ENCODE measurements at regions not wholly inside any gene's neighbourhood (a gene's known extent, or its start where the extent isn't known, plus 50 kb on each side); places are given as distances from the start of the nearest gene placed in this dataset.

DNA sequence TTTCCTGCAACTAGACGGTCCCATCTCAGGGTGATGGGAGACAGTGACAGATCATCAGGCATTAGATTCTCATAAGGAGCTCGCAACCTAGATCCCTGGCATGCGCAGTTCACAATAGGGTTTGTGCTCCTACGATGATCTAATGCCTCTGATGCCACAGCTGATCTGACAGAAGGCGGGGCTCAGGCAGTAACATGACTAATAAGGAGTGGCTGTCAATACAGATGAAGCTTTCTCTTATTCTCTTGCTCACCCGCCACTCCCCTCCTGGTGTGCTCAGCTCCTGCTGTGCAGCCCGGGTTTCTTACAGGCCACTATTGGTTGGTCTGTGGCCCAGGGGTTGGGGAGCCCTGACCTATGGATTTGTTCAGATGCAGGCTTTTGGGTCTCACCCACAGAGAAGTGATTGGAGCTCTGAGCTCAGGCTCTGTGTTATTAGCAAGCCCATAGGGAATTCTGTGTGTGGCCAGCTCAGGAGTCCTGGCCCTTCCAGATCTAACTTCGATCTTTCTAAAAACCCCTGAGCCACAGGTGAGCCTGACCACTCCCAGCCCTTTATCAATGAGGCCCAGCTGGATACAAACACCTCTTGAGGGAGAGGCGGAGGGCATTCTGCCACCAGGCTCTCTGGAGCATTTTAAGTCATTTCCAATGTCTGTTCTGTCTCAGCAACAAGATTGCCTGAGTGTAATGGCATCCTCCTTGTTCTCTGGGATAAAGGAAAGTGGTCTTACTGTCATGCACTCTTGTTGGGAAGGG lies 351.8 kb downstream of the BUD13 start:
- DNase-seq (ENCODE audit: low read depth), result no peak
- TF ChIP-seq, protein P1, sequence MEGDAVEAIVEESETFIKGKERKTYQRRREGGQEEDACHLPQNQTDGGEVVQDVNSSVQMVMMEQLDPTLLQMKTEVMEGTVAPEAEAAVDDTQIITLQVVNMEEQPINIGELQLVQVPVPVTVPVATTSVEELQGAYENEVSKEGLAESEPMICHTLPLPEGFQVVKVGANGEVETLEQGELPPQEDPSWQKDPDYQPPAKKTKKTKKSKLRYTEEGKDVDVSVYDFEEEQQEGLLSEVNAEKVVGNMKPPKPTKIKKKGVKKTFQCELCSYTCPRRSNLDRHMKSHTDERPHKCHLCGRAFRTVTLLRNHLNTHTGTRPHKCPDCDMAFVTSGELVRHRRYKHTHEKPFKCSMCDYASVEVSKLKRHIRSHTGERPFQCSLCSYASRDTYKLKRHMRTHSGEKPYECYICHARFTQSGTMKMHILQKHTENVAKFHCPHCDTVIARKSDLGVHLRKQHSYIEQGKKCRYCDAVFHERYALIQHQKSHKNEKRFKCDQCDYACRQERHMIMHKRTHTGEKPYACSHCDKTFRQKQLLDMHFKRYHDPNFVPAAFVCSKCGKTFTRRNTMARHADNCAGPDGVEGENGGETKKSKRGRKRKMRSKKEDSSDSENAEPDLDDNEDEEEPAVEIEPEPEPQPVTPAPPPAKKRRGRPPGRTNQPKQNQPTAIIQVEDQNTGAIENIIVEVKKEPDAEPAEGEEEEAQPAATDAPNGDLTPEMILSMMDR (IDR thresholded peaks at IDR 0.05; ENCODE audit: insufficient read depth, low read depth, low read length), result no peak
- no peak overlapping the region for H3K4me3 ChIP-seq (ENCODE audit: low read depth, low read length)

DNA sequence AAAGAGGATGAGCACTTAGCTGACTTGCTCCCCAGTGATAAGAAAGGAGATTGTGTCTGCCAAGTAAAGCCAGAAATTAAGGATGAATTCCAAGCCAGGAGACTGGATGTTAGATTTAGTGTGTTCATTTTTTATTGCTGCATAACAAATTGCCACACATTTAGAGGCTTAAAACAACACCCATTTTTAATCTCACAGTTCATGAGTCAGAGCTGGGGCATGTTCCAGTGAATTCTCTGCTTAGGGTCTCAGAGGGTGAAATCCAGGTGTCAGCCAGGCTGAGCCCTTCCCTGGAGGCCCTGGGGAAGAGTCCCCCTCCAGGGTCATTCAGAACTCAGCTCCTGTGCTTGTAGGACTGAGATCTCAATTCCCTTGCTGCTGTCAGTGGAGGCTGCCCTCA lies 352.8 kb downstream of the BUD13 start:
- H3K4me3 ChIP-seq (ENCODE audit: low read depth, low read length), result no peak overlapping the region
- DNase-seq (ENCODE audit: low read depth), result no peak
- TF ChIP-seq, protein P1 (IDR thresholded peaks at IDR 0.05; ENCODE audit: insufficient read depth, low read depth, low read length), result no peak

- TF ChIP-seq, protein P1 (IDR thresholded peaks at IDR 0.05; ENCODE audit: insufficient read depth, low read depth, low read length), result no peak
- DNase-seq (ENCODE audit: low read depth), result no peak
- H3K4me3 ChIP-seq (ENCODE audit: low read depth, low read length), result no peak overlapping the region
Observed at GRCh38 chr11:116418388-116419041, 354.3 kb downstream of the BUD13 start.

- no peak for DNase-seq (ENCODE audit: low read depth)
- TF ChIP-seq, protein P1 (IDR thresholded peaks at IDR 0.05; ENCODE audit: insufficient read depth, low read depth, low read length), result no peak
- H3K4me3 ChIP-seq (ENCODE audit: low read depth, low read length), result no peak overlapping the region
Observed at GRCh38 chr11:116416852-116417251, 355.9 kb downstream of the BUD13 start.

- no peak for DNase-seq (ENCODE audit: low read depth)
- no peak overlapping the region for H3K4me3 ChIP-seq (ENCODE audit: low read depth, low read length)
- TF ChIP-seq, protein P1 (IDR thresholded peaks at IDR 0.05; ENCODE audit: insufficient read depth, low read depth, low read length), result no peak
Observed at GRCh38 chr11:116415095-116415494, 357.7 kb downstream of the BUD13 start.

DNA sequence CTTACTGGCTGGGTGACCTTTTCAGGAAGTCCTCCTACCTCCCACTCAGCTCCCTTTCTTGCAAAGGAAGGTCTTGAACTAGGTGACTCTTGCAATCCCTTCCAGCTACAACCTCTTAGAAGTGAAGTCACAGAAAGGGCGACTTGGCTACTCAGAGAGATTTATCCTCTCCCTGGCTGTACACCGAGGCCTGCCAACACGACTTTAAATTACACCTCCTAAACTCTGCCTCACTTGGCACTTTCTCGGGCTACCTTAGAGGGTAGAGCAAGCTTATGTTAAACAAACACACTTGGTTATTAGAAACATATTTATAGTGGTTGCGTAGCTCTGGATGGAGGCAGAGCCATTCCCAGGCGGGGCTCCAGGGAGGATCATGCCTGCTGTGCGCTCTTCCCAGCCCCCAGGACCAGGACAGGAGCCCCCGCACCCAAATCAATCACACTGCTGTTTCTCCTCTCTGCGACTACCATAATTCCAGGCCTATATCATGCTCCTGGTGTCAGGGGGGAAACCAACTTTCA lies 358.4 kb downstream of the BUD13 start:
- TF ChIP-seq, protein P1 (IDR thresholded peaks at IDR 0.05; ENCODE audit: insufficient read depth, low read depth, low read length), result no peak
- no peak for DNase-seq (ENCODE audit: low read depth)
- no peak overlapping the region for H3K4me3 ChIP-seq (ENCODE audit: low read depth, low read length)
